ENCODE measurements at regions not wholly inside any gene's neighbourhood (a gene's known extent, or its start where the extent isn't known, plus 50 kb on each side); places are given as distances from the start of the nearest gene placed in this dataset.

DNA sequence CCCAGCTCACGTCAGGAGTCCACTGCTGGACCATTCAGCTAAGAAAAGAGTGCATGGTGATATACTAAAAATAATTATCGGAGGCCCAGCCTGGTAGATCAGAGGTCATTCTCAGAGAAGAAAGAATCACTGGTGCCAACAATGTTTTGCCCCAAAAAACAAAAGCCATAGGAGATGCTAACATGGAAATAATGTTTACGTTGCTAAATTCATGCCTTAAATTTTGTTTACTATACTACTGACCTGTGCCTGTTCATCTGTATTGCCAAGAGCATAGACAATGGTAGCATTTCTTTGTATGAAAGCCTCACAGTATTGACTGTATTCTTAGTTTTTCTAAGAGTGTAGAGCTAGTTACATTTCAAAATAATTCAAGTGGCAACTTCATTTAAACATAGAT lies 138.1 kb upstream of the GPR149 start:
- TF ChIP-seq, protein P1, sequence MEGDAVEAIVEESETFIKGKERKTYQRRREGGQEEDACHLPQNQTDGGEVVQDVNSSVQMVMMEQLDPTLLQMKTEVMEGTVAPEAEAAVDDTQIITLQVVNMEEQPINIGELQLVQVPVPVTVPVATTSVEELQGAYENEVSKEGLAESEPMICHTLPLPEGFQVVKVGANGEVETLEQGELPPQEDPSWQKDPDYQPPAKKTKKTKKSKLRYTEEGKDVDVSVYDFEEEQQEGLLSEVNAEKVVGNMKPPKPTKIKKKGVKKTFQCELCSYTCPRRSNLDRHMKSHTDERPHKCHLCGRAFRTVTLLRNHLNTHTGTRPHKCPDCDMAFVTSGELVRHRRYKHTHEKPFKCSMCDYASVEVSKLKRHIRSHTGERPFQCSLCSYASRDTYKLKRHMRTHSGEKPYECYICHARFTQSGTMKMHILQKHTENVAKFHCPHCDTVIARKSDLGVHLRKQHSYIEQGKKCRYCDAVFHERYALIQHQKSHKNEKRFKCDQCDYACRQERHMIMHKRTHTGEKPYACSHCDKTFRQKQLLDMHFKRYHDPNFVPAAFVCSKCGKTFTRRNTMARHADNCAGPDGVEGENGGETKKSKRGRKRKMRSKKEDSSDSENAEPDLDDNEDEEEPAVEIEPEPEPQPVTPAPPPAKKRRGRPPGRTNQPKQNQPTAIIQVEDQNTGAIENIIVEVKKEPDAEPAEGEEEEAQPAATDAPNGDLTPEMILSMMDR (IDR thresholded peaks at IDR 0.05; ENCODE audit: borderline replicate concordance, extremely low read depth, low read length, poor library complexity, severe bottlenecking) = no peak
- TF ChIP-seq EZH2 (IDR thresholded peaks at IDR 0.05; ENCODE audit: borderline replicate concordance, low read depth, low read length, severe bottlenecking) = no peak
